Esophagus muscularis mucosa (tissue), 4 donors: ENCODE measurements at regions not wholly inside any gene's neighbourhood (a gene's known extent, or its start where the extent isn't known, plus 50 kb on each side); places are given as distances from the start of the nearest gene placed in this dataset.

ENCODE experiments used
- DNase-seq: peaks from one replicate; pipeline ENCODE4 v3.0.0-alpha.2; 2017; ENCODE audit errors: extremely low spot score
- H3K27ac ChIP-seq, 4 donors: fragments of 200-600 bp; sonication (generic); replicated peaks in 1 of 4; 1 replicate in 3 of 4; 2 replicates in 1 of 4; pipeline ENCODE4 v1.5.1; 2016 to 2019; ENCODE audit warnings: mild to moderate bottlenecking in 1 of 4
- H3K27me3 ChIP-seq, 4 donors: fragments of 200-600 bp; sonication (generic); one replicate each; pipeline versions ENCODE4 v1.5.1 to v1.6.0; 2016 to 2019
- H3K36me3 ChIP-seq, 4 donors: fragments of 200-600 bp; sonication (generic); one replicate each; pipeline ENCODE4 v1.5.1; 2016 to 2019
- H3K4me1 ChIP-seq, 4 donors: fragments of 200-600 bp; sonication (generic); one replicate each; pipeline ENCODE4 v1.5.1; 2016 to 2019
- H3K4me3 ChIP-seq, 4 donors: fragments of 200-600 bp; sonication (generic); 1 replicate in 2 of 4; 2 replicates in 2 of 4; pipeline ENCODE4 v1.5.1; 2016 to 2019; ENCODE audit warnings: mild to moderate bottlenecking in 4 of 4, moderate library complexity in 1 of 4
- H3K9me3 ChIP-seq, 4 donors: fragments of 200-600 bp; sonication (generic); 1 replicate in 3 of 4; 2 replicates in 1 of 4; pipeline ENCODE4 v1.5.1; 2016 to 2019
- EP300 ChIP-seq: sonication (generic); formaldehyde crosslinking; IDR thresholded peaks from one replicate; pipeline ENCODE4 v1.6.1; 2017; ENCODE audit warnings: antibody characterized with exemption
- POLR2A ChIP-seq: fragments of 450-650 bp; IDR thresholded peaks from one replicate; pipeline ENCODE4 v1.6.1; 2017; ENCODE audit warnings: antibody characterized with exemption, moderate library complexity, mild to moderate bottlenecking, low read depth
- POLR2AphosphoS5 ChIP-seq, 2 donors: sonication (generic); formaldehyde crosslinking; IDR thresholded peaks; one replicate each; pipeline ENCODE4 v1.6.1; 2017; ENCODE audit warnings: antibody characterized with exemption in 2 of 2
- whole genome bisulfite sequencing: methylation state at CpG from one replicate; pipeline ENCODE4 v1.1.5; 2018; 5-methylcytosine and 5-hydroxymethylcytosine counted together
- intact Hi-C: fragments of 100-400 bp; cut with DNase I; formaldehyde crosslinking; loops from one replicate; pipeline ENCODE4 v1.15.1; 2023
- TF ChIP-seq, protein P1 (sequence below), 3 experiments: fragments of 200-600 bp in 2 of 3; fragments of 450-650 bp in 1 of 3; sonication (generic) in 2 of 3; IDR thresholded peaks; one replicate each; pipeline ENCODE4 v1.5.1; 2017 to 2019; ENCODE audit warnings: antibody characterized with exemption in 3 of 3, mild to moderate bottlenecking in 2 of 3, moderate library complexity in 1 of 3

DNA sequence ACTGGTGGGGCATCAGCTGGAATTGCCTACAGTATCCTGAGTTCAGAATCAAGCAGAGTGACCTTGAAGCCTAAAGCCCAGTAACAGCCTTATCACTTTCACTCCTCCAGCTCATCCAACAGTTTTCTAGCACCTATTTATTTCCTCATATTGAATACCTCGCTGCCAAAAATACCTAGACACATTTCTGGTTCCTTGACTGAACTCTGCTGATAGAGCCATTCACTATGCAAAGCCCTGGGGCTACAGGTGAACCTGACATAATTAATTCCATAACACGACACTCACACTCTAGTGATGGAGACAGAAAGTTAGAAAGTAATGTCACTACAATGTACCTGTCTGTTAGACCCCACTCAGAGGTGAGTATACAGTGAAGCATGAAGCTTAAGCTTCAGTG lies 149.0 kb upstream of the STX18 start:
- Histone ChIP-seq H3K27me3 (no peaks in the 10 kb centered on the region), H3K4me1 (peaks cover 4 to 10% (median 8%) of the 10 kb centered on the region in 4 donors), H3K27ac (no peak overlapping the region), H3K4me3 (no peak overlapping the region), H3K36me3 (no peaks in the 10 kb centered on the region), H3K9me3 (no peaks in the 10 kb centered on the region)
- intact Hi-C loops, result no loop called here
- DNase-seq, result no peak
- TF ChIP-seq POLR2AphosphoS5 (IDR thresholded peaks at IDR 0.05) (no peak), EP300 (no peak), POLR2A (no peak)
- TF ChIP-seq, protein P1, sequence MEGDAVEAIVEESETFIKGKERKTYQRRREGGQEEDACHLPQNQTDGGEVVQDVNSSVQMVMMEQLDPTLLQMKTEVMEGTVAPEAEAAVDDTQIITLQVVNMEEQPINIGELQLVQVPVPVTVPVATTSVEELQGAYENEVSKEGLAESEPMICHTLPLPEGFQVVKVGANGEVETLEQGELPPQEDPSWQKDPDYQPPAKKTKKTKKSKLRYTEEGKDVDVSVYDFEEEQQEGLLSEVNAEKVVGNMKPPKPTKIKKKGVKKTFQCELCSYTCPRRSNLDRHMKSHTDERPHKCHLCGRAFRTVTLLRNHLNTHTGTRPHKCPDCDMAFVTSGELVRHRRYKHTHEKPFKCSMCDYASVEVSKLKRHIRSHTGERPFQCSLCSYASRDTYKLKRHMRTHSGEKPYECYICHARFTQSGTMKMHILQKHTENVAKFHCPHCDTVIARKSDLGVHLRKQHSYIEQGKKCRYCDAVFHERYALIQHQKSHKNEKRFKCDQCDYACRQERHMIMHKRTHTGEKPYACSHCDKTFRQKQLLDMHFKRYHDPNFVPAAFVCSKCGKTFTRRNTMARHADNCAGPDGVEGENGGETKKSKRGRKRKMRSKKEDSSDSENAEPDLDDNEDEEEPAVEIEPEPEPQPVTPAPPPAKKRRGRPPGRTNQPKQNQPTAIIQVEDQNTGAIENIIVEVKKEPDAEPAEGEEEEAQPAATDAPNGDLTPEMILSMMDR (IDR thresholded peaks at IDR 0.05), result no peak
- 97% methylated on average over 2 of the region's 2 CpGs for WGBS

DNA sequence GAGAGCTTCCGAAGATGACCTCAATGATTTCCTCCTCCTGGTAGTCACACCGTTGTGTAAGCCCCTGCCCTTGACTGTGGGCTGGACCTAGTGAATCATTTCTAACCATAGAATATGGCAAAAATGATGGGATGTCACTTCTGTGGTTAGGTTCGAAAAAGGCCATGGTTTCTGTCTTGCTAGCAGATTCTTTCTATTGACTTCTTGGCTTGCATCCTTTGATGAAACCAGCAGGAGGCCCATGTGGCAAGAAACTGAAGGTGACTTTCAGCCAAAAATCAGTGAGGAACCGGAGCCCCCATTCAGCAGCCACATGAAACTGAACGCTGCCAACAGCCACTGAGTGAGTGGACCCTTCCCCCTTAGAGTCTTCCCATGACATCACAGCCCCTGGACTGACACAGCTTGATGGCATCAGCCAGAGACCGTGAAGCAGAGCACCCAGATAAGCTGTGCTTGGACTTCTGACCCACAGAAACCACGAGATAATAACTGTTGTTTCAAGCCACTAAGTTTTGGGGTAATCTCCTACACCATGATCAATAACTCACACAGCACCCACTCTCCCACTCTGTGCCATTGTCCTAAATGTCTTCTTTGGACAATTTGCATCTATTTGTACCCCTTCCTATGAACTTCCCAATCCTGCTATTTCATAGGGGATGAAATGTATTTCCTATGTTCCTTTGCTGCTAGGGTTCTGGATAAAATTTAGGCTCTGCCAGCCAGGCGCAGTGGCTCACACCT lies 148.0 kb upstream of the STX18 start:
- H3K27ac ChIP-seq, result no peak overlapping the region
- no peak overlapping the region for H3K4me3 ChIP-seq
- DNase-seq, result no peak
- TF ChIP-seq EP300, result no peak
- TF ChIP-seq POLR2AphosphoS5 (IDR thresholded peaks at IDR 0.05), result no peak
- TF ChIP-seq POLR2A, result no peak
- TF ChIP-seq, protein P1 (IDR thresholded peaks at IDR 0.05), result no peak
- no peaks in the 10 kb centered on the region for H3K36me3 ChIP-seq
- 87% methylated on average over 8 of the region's 8 CpGs for WGBS
- peaks cover 4 to 9% (median 8%) of the 10 kb centered on the region in 4 donors for H3K4me1 ChIP-seq
- no peaks in the 10 kb centered on the region for H3K27me3 ChIP-seq
- H3K9me3 ChIP-seq, result no peaks in the 10 kb centered on the region
- intact Hi-C loops, result no loop called here

DNA sequence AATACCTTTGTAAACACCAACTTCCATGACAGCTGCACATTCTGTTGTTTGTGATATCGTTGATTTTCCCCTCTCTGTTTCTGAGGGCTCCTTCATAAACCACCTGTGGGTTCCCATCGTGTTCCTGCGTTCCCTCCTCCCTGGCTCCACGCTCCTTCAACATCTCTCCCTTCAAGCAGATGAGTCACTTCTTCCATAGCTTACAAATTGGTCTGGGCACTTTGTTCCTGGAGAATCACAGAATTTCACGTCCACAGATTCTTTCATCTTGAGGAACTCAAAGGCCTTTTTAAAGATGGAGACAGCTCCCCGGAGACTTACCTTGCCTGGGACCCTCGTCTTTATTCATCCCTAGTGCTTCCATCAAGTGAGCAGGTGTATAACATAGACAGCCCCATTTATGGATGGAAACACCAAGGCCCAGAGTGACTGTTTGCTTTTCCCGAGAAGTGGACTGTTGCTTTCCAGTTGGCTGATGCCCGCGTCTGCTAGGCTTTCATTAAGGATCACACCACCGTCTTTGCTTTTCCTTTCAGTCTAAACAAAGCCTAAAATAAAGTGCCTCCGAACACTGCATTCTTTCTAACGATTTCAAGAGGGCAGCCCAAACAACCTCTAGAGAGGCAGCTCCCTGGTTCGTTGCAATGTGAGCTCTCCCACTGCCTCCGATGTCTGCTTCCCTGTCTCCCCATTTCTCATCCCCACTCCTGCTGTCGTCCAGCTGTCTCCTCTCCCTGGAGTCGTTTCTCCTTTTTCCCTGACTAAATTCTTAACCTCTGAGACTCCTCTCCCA lies 146.3 kb upstream of the STX18 start:
- no peak for DNase-seq
- intact Hi-C loops, result no loop called here
- 67% methylated on average over 17 of the region's 17 CpGs for WGBS
- Histone ChIP-seq H3K27ac (no peak overlapping the region), H3K9me3 (no peaks in the 10 kb centered on the region), H3K4me3 (no peak overlapping the region), H3K4me1 (no peaks in the 10 kb centered on the region), H3K36me3 (no peaks in the 10 kb centered on the region), H3K27me3 (no peaks in the 10 kb centered on the region)
- TF ChIP-seq POLR2AphosphoS5 (IDR thresholded peaks at IDR 0.05) (no peak), POLR2A (no peak)
- TF ChIP-seq, protein P1 (IDR thresholded peaks at IDR 0.05), result no peak

DNA sequence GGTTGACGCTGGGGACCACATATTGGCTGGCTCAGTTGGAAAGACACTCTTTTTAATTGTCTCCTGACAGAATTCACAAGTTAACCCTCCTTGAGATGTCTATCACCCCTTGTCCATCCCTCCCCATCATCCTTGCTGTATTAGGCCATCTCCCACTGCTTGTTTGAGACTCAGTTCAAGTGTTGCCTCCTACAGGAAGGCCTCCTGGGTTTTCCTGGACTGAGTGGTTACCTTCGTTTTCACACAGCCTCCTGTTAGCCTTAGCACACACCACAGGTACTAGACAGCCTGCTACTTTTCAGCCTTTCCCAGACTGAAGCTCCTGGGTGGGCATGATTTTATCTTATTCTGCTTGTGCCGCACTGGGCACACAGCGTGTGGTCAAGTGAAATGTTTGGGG lies 145.3 kb upstream of the STX18 start:
- no peak overlapping the region for H3K4me3 ChIP-seq
- intact Hi-C loops, result no loop called here
- no peak for DNase-seq
- H3K27me3 ChIP-seq, result no peaks in the 10 kb centered on the region
- H3K9me3 ChIP-seq, result no peaks in the 10 kb centered on the region
- H3K27ac ChIP-seq, result no peak overlapping the region
- TF ChIP-seq POLR2AphosphoS5 (IDR thresholded peaks at IDR 0.05) (no peak), POLR2A (no peak), EP300 (no peak)
- TF ChIP-seq, protein P1 (IDR thresholded peaks at IDR 0.05), result no peak
- H3K36me3 ChIP-seq, result no peaks in the 10 kb centered on the region
- H3K4me1 ChIP-seq, result no peaks in the 10 kb centered on the region
- WGBS, result 95% methylated on average over 4 of the region's 4 CpGs
